A549 (cell line): ENCODE measurements at regions not wholly inside any gene's neighbourhood (a gene's known extent, or its start where the extent isn't known, plus 50 kb on each side); places are given as distances from the start of the nearest gene placed in this dataset.

Experiments
- ATAC-seq, 2 experiments: fragments of 200-7000 bp in 1 of 2; fragments of >200 bp in 1 of 2; cut with Nextera tagmentation in 1 of 2; cut with Tn5 transposase in 1 of 2; 3 replicates each; pipeline versions ENCODE4 v1.8.0 to v1.9.1; 2018 to 2020; ENCODE audit warnings: mild to moderate bottlenecking in 1 of 2, moderate library complexity in 1 of 2
- CTCF ChIA-PET: fragments of 300-600 bp; sonication (Branson Sonifier 250); formaldehyde crosslinking; extraction: SDS; loops from one replicate; lab custom pipeline; 2021; ENCODE audit warnings: antibody characterized with exemption, inconsistent platforms; lab: Yijun Ruan, JAX
- POLR2A ChIA-PET: fragments of 350-600 bp; formaldehyde crosslinking; extraction: SDS; loops from one replicate; lab custom pipeline; 2021; ENCODE audit warnings: antibody characterized with exemption, inconsistent platforms; lab: Yijun Ruan, JAX
- DNase-seq, 2 experiments: peaks; one replicate each; pipeline versions ENCODE4 v3.0.0 to v3.0.0-alpha.2; 2011 to 2016; ENCODE audit warnings: low read depth in 1 of 2, low spot score in 1 of 2
- FAIRE-seq: peaks from 2 replicates; lab custom pipeline; 2011; peaks lifted over from hg19 to GRCh38; lab: Jason Lieb, UNC
- H3K27ac ChIP-seq, 2 experiments: fragments of >200 bp; sonication (Bioruptor Twin); formaldehyde crosslinking; 3 replicates each; pipeline ENCODE4 v1.5.1; 2016 to 2017
- H3K4me1 ChIP-seq: fragments of >200 bp; sonication (Bioruptor Twin); formaldehyde crosslinking; 3 replicates; pipeline ENCODE4 v1.6.1; 2016
- H3K4me2 ChIP-seq: fragments of >200 bp; sonication (Bioruptor Twin); formaldehyde crosslinking; 3 replicates; pipeline ENCODE4 v1.6.1; 2016
- H3K4me3 ChIP-seq: fragments of >200 bp; sonication (Bioruptor Twin); formaldehyde crosslinking; 3 replicates; pipeline ENCODE4 v1.5.1; 2016
- H3K9me3 ChIP-seq: fragments of >200 bp; sonication (Bioruptor Twin); formaldehyde crosslinking; 3 replicates; pipeline ENCODE4 v1.6.1; 2016
- CBX8 ChIP-seq: fragments of 200-600 bp; sonication (generic); IDR thresholded peaks from 2 replicates; pipeline ENCODE4 v1.6.1; 2016
- CHD4 ChIP-seq: fragments of 200-600 bp; sonication (generic); IDR thresholded peaks from 2 replicates; pipeline ENCODE4 v1.6.1; 2016; ENCODE audit warnings: antibody characterized with exemption, mild to moderate bottlenecking, borderline replicate concordance
- CTCF ChIP-seq: fragments of >200 bp; sonication (Bioruptor Twin); formaldehyde crosslinking; IDR thresholded peaks from 3 replicates; pipeline ENCODE4 v1.5.1; 2016
- E2F6 ChIP-seq: IDR thresholded peaks from 2 replicates; pipeline ENCODE4 v1.6.1; 2012; ENCODE audit warnings: low read depth, borderline replicate concordance
- EHMT2 ChIP-seq: fragments of 200-600 bp; sonication (generic); IDR thresholded peaks from 2 replicates; pipeline ENCODE4 v1.6.1; 2016; ENCODE audit warnings: antibody characterized with exemption, low read depth, mild to moderate bottlenecking, moderate library complexity
- FOSL2 ChIP-seq, 2 experiments: fragments of 450-650 bp in 1 of 2; fragments of >200 bp in 1 of 2; sonication (Bioruptor Twin) in 1 of 2; formaldehyde crosslinking; IDR thresholded peaks; 2 replicates each; pipeline versions ENCODE4 v1.5.0 to v1.6.1; 2016 to 2020; ENCODE audit warnings: mild to moderate bottlenecking in 1 of 2, moderate library complexity in 1 of 2
- FOXS1 ChIP-seq: fragments of 250-450 bp; sonication (Bioruptor Pico); IDR thresholded peaks from 2 replicates; pipeline ENCODE4 v1.5.0; 2020; ENCODE audit warnings: mild to moderate bottlenecking, moderate library complexity
- GATA3 ChIP-seq: IDR thresholded peaks from 2 replicates; pipeline ENCODE4 v1.6.1; 2012; ENCODE audit warnings: borderline replicate concordance
- HES2 ChIP-seq: fragments of >200 bp; sonication (Bioruptor Twin); formaldehyde crosslinking; IDR thresholded peaks from 2 replicates; pipeline ENCODE4 v1.6.1; 2016
- HEYL ChIP-seq: fragments of 250-450 bp; sonication (Bioruptor Pico); IDR thresholded peaks from 2 replicates; pipeline ENCODE4 v1.8.0; 2021; ENCODE audit warnings: mild to moderate bottlenecking, moderate library complexity
- HOXA7 ChIP-seq: fragments of 250-450 bp; sonication (Bioruptor Pico); IDR thresholded peaks from 2 replicates; pipeline ENCODE4 v1.5.0; 2020; ENCODE audit warnings: mild to moderate bottlenecking, moderate library complexity
- JUN ChIP-seq, 2 experiments: fragments of >200 bp; sonication (Bioruptor Twin); formaldehyde crosslinking; IDR thresholded peaks; 2 replicates in 1 of 2; 3 replicates in 1 of 2; pipeline ENCODE4 v1.6.1; 2016 to 2017
- JUNB ChIP-seq: fragments of >200 bp; sonication (Bioruptor Twin); formaldehyde crosslinking; IDR thresholded peaks from 2 replicates; pipeline ENCODE4 v1.6.1; 2016
- POLR2A ChIP-seq: IDR thresholded peaks from 2 replicates; pipeline ENCODE4 v1.6.1; 2012; ENCODE audit warnings: mild to moderate bottlenecking, low read length
- RAD21 ChIP-seq, 2 experiments: fragments of >200 bp in 1 of 2; sonication (Bioruptor Twin) in 1 of 2; formaldehyde crosslinking in 1 of 2; IDR thresholded peaks in 1 of 2; conservative IDR thresholded peaks in 1 of 2; 2 replicates in 1 of 2; 3 replicates in 1 of 2; pipeline ENCODE4 v1.6.1; 2012 to 2018; ENCODE audit warnings: inconsistent platforms in 1 of 2
- RARB ChIP-seq: fragments of 250-450 bp; sonication (Bioruptor Pico); IDR thresholded peaks from 2 replicates; pipeline ENCODE4 v1.8.0; 2021; ENCODE audit warnings: mild to moderate bottlenecking, moderate library complexity
- RFX5 ChIP-seq: fragments of 450-650 bp; IDR thresholded peaks from 2 replicates; pipeline ENCODE4 v1.7.1; 2014; ENCODE audit warnings: antibody characterized with exemption, mild to moderate bottlenecking, moderate library complexity
- RNF2 ChIP-seq: fragments of 200-600 bp; sonication (generic); IDR thresholded peaks from 2 replicates; pipeline ENCODE4 v1.6.1; 2016; ENCODE audit warnings: low read depth, mild to moderate bottlenecking, antibody characterized with exemption, moderate library complexity, borderline replicate concordance
- ZC3H11A ChIP-seq: fragments of 450-650 bp; IDR thresholded peaks from 2 replicates; pipeline ENCODE4 v1.6.1; 2014; ENCODE audit warnings: antibody characterized with exemption, mild to moderate bottlenecking
- ZFP36 ChIP-seq: fragments of 450-650 bp; IDR thresholded peaks from 2 replicates; pipeline ENCODE4 v1.6.1; 2014; ENCODE audit warnings: borderline replicate concordance; ENCODE audit not compliant: partially characterized antibody
- WGBS: methylation state at CpG from one replicate; pipeline ENCODE4 v1.1.6; 2017; ENCODE audit errors: missing lambda C conversion rate; 5-methylcytosine and 5-hydroxymethylcytosine counted together
- TF ChIP-seq, protein P1 (sequence below): fragments of >200 bp; sonication (Bioruptor Twin); formaldehyde crosslinking; IDR thresholded peaks from 3 replicates; pipeline ENCODE4 v1.6.1; 2016

DNA sequence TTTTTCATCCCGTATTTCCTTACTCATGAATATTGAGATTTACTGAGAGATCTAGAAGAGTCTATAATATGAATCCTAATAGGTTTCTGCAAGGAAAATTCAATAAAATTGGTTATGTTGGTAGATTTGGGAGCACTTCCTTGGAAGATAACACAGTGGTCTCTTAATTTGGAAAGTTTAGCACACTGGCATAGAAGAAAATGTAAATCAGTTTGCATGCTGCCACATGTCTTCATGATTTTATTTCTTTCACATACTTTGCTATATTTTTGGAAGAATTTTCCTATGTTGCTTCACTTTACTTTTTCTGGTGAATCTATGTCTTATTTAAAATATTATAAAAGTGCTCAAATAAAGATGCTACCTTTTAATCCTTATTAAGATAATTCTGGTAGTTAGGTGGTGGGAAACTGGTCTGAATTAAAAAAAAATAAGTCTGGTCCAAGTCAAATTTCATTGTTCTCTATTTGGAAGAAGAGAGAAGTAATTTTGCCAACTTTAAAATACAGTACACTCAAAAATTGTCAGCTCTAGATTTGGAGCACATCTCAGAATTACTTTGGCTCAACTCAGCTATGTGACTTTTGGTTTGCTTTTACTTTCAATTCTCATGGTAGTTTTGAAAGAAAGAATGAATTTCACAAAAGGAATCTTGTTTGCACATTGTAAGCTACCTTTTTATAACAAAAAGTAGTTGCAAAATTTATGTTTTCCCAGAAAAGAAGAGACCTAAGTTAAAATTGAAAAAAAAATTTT is 197.3 kb downstream of the CENPW start:
- CTCF ChIA-PET = no interaction called here
- FAIRE-seq = no peak

DNA sequence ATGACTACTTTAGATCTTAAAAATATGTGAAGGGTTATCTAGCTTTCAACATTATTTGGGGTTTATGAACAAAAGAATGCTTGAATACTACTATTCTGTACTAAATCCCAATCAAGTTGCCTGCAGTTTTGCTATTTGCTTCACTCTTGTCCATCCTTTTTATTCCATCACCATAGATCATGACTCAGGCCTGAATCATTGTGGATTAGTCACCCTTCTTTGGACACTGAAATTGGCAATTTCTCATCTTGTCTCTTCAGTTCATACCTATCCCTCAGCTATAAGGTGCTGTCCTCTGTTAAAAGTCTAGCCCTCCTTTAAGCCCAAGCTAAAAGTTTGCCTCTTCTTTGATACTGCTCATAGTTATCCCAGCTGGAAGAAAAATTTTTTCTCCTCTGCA is 199.1 kb downstream of the CENPW start:
- POLR2A ChIA-PET = no interaction called here
- Histone ChIP-seq H3K4me3 (no peak overlapping the region), H3K9me3 (no peaks in the 10 kb centered on the region), H3K4me2 (peak overlapping the region; percentile 28; the same call in 2 of the 3 replicates), H3K4me1 (peaks cover 12% of the 10 kb centered on the region; the same call in 2 of the 3 replicates), H3K27ac (no peak overlapping the region)
- DNase-seq (peak; percentile 11 to 39), FAIRE-seq (no peak), ATAC-seq (peak; percentile 80 to 81; a peak in 5 of 6 replicates)
- TF ChIP-seq CTCF (no peak), CBX8 (no peak), JUNB (peak; percentile 77), FOSL2 (IDR thresholded peaks at IDR 0.05) (peak; percentile 86), FOSL2 (CRISPR knock-in tag; IDR thresholded peaks at IDR 0.05) (peak; percentile 90), POLR2A (no peak), FOXS1 (CRISPR knock-in tag) (no peak), RARB (CRISPR knock-in tag) (no peak)
- CTCF ChIA-PET = no interaction called here

More for the DNA sequence above, 197.3 kb downstream of the CENPW start:
- POLR2A ChIA-PET = no interaction called here
- TF ChIP-seq FOXS1 (CRISPR knock-in tag) = no peak
- TF ChIP-seq GATA3 = no peak
- TF ChIP-seq CHD4 = no peak
- no peak for TF ChIP-seq CBX8
- TF ChIP-seq RFX5 = no peak
- no peak for TF ChIP-seq E2F6
- TF ChIP-seq, protein P1, sequence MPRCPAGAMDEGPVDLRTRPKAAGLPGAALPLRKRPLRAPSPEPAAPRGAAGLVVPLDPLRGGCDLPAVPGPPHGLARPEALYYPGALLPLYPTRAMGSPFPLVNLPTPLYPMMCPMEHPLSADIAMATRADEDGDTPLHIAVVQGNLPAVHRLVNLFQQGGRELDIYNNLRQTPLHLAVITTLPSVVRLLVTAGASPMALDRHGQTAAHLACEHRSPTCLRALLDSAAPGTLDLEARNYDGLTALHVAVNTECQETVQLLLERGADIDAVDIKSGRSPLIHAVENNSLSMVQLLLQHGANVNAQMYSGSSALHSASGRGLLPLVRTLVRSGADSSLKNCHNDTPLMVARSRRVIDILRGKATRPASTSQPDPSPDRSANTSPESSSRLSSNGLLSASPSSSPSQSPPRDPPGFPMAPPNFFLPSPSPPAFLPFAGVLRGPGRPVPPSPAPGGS = no peak
- TF ChIP-seq RNF2 = no peak
- TF ChIP-seq ZFP36 = no peak
- no peak for TF ChIP-seq JUN (IDR thresholded peaks at IDR 0.05)
- TF ChIP-seq HOXA7 (CRISPR knock-in tag) = no peak
- TF ChIP-seq CTCF = no peak
- no peak for TF ChIP-seq HES2
- TF ChIP-seq ZC3H11A = no peak
- no peak for TF ChIP-seq HEYL (CRISPR knock-in tag)
- no peak for TF ChIP-seq JUNB
- no peak for TF ChIP-seq RAD21 (conservative IDR thresholded peaks at IDR 0.05 in 1 of 2, IDR thresholded peaks at IDR 0.05 in 1 of 2)
- no peak for TF ChIP-seq EHMT2
- Histone ChIP-seq H3K4me1 (peaks cover 12% of the 10 kb centered on the region; the same call in 2 of the 3 replicates), H3K27ac (no peak overlapping the region), H3K4me3 (no peak overlapping the region), H3K9me3 (no peaks in the 10 kb centered on the region), H3K4me2 (no peak overlapping the region)
- WGBS = 80% methylated on average over 1 of the region's 1 CpG
- DNase-seq = no peak
- no peak for ATAC-seq
